ENCODE measurements at regions not wholly inside any gene's neighbourhood (a gene's known extent, or its start where the extent isn't known, plus 50 kb on each side); places are given as distances from the start of the nearest gene placed in this dataset.

GRCh38 chr10:29828440-29828894, 193.7 kb upstream of the SVIL start:
- Histone ChIP-seq H3K4ac (ENCODE audit: low read depth, low read length) (no peak overlapping the region), H3K56ac (ENCODE audit: insufficient read length, low read depth, low read length) (no peak overlapping the region), H2AFZ (ENCODE audit: low read length) (no peak overlapping the region), H4K20me1 (ENCODE audit: control insufficient read depth, insufficient read depth, insufficient read length) (no peaks in the 10 kb centered on the region), H2BK20ac (ENCODE audit: low read depth, low read length, poor library complexity, severe bottlenecking) (no peak overlapping the region), H4K5ac (ENCODE audit: insufficient read length, low read depth, low read length) (no peak overlapping the region), H2AK5ac (ENCODE audit: insufficient read length, low read length) (no peak overlapping the region), H3K4me2 (ENCODE audit: insufficient read depth, insufficient read length, low read length) (no peak overlapping the region), H2BK120ac (ENCODE audit: low read depth, low read length, poor library complexity, severe bottlenecking) (no peak overlapping the region), H4K91ac (ENCODE audit: insufficient read length, low read depth, low read length) (no peak overlapping the region), H3K9me3 (ENCODE audit: control insufficient read depth, low read depth, low read length) (no peaks in the 10 kb centered on the region), H2BK5ac (ENCODE audit: insufficient read length, low read length) (no peak overlapping the region), H3K4me1 (ENCODE audit: insufficient read depth, low read length) (no peaks in the 10 kb centered on the region; the same call in 1 of the 2 replicates), H3T11ph (ENCODE audit: low read length) (no peak overlapping the region), H3K23me2 (ENCODE audit: insufficient read length, low read depth, low read length, poor library complexity, severe bottlenecking) (no peaks in the 10 kb centered on the region), H3K27me3 (ENCODE audit: insufficient read depth, low read length) (no peaks in the 10 kb centered on the region), H3K18ac (ENCODE audit: insufficient read length, low read depth, low read length) (no peak overlapping the region), H3K14ac (ENCODE audit: insufficient read depth, low read length) (no peak overlapping the region), H2BK12ac (ENCODE audit: insufficient read length, low read depth, low read length) (no peak overlapping the region), H3K27ac (ENCODE audit: insufficient read length, low read depth, low read length) (no peak overlapping the region), H3K23ac (ENCODE audit: insufficient read length, low read depth, low read length) (no peak overlapping the region), H2BK15ac (ENCODE audit: low read depth, low read length) (no peak overlapping the region), H4K8ac (replicated peaks; ENCODE audit: insufficient read length, low read depth, low read length) (no peak overlapping the region), H3K9ac (ENCODE audit: extremely low read depth, insufficient read length, low read length) (no peak overlapping the region), H3K79me1 (ENCODE audit: insufficient read depth, low read depth, low read length, poor library complexity, severe bottlenecking) (no peaks in the 10 kb centered on the region), H3K79me2 (ENCODE audit: insufficient read depth, low read length) (no peaks in the 10 kb centered on the region)
- no CpG with 5 or more reads among the region's 4 CpGs for WGBS (ENCODE audit: extremely low coverage, insufficient read length, low lambda C conversion rate)
- Mint-ChIP-seq H3K36me3 (ENCODE audit: insufficient read depth in 1 of 3, low read depth in 3 of 3) (no peaks in the 10 kb centered on the region), H3K27ac (no peak overlapping the region), H3K9me3 (no peaks in the 10 kb centered on the region; a peak in 2 of 5 replicates), H3K4me3 (no peak overlapping the region), H3K27me3 (ENCODE audit: low read depth) (peaks cover 27% of the 10 kb centered on the region), H3K4me1 (peaks cover 12 to 13% of the 10 kb centered on the region in 2 experiments)
- no peak for TF ChIP-seq CTCF (conservative IDR thresholded peaks at IDR 0.05)
- no peak for DNase-seq
